ENCODE measurements at regions not wholly inside any gene's neighbourhood (a gene's known extent, or its start where the extent isn't known, plus 50 kb on each side); places are given as distances from the start of the nearest gene placed in this dataset.

DNA sequence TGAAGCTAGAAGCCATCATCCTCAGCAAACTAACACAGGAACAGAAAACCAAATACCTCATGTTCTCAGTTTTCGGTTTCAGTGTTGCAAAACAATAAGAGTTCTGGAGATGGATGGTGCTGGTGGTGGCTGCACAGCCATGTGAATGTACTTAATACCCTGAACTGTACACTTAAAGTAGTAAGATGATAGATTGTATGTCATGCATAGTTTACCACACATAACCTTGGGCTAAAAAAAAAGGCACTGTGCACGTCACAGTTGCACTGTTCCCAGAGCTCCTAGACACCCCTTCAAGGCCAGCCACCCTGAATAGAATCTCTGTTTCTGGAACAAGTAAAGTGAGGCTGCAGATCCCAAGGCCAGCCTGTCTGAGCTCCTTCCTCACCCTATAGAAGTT lies 243.3 kb upstream of the IGF1R start:
- H2AFZ ChIP-seq (ENCODE audit: low read depth, low read length, severe bottlenecking): no peak overlapping the region

DNA sequence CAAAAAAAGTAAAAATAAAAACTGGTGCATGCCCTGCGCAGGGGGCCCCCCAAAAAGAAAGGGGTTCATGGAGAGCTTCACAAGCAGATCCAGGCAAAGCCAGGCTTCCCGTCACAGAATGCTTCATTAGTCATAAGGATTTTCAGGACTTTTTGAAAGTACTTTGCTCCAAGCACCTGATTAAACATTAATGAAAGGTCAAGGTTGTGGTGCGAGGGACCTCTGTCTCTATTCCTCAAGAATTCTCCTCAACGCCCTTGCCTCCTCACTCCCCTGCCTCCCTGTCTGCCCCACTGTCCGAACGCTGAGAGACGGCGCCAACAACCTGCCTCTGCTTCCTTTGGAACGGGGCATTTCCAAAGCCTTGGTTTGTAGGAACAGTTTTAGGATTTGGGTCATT lies 240.1 kb upstream of the IGF1R start:
- Histone ChIP-seq H3K4me3 (ENCODE audit: insufficient read depth, low read length, poor library complexity, severe bottlenecking) (no peak overlapping the region), H4K20me1 (ENCODE audit: low read depth, low read length) (no peaks in the 10 kb centered on the region), H3K4me2 (ENCODE audit: low read depth, low read length, poor library complexity, severe bottlenecking) (no peak overlapping the region), H3K9me2 (replicated peaks; ENCODE audit: insufficient read depth, low read length) (no peaks in the 10 kb centered on the region), H3K79me2 (ENCODE audit: insufficient read depth, low read length) (no peaks in the 10 kb centered on the region), H3K27me3 (ENCODE audit: low read length) (no peaks in the 10 kb centered on the region), H3K27ac (ENCODE audit: low read depth, low read length) (no peak overlapping the region), H3F3A (ENCODE audit: insufficient read depth) (no peaks in the 10 kb centered on the region), H3K9me3 (ENCODE audit: insufficient read depth, low read length) (no peaks in the 10 kb centered on the region), H3K9ac (ENCODE audit: low read length) (no peak overlapping the region), H2AFZ (ENCODE audit: low read depth, low read length, severe bottlenecking) (no peak overlapping the region), H3K36me3 (ENCODE audit: low read length) (no peaks in the 10 kb centered on the region)
- TF ChIP-seq, protein P1, sequence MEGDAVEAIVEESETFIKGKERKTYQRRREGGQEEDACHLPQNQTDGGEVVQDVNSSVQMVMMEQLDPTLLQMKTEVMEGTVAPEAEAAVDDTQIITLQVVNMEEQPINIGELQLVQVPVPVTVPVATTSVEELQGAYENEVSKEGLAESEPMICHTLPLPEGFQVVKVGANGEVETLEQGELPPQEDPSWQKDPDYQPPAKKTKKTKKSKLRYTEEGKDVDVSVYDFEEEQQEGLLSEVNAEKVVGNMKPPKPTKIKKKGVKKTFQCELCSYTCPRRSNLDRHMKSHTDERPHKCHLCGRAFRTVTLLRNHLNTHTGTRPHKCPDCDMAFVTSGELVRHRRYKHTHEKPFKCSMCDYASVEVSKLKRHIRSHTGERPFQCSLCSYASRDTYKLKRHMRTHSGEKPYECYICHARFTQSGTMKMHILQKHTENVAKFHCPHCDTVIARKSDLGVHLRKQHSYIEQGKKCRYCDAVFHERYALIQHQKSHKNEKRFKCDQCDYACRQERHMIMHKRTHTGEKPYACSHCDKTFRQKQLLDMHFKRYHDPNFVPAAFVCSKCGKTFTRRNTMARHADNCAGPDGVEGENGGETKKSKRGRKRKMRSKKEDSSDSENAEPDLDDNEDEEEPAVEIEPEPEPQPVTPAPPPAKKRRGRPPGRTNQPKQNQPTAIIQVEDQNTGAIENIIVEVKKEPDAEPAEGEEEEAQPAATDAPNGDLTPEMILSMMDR (IDR thresholded peaks at IDR 0.05; ENCODE audit: insufficient read depth, low read length, poor library complexity, severe bottlenecking): no peak
- TF ChIP-seq EZH2phosphoT487 (conservative IDR thresholded peaks at IDR 0.05; ENCODE audit: low read length): no peak

More for the DNA sequence above, 243.3 kb upstream of the IGF1R start:
- Histone ChIP-seq H3K9ac (ENCODE audit: low read length) (no peak overlapping the region), H3F3A (ENCODE audit: insufficient read depth) (no peaks in the 10 kb centered on the region), H3K36me3 (ENCODE audit: low read length) (no peaks in the 10 kb centered on the region), H3K9me2 (replicated peaks; ENCODE audit: insufficient read depth, low read length) (no peaks in the 10 kb centered on the region), H3K4me2 (ENCODE audit: low read depth, low read length, poor library complexity, severe bottlenecking) (no peak overlapping the region), H4K20me1 (ENCODE audit: low read depth, low read length) (no peaks in the 10 kb centered on the region), H3K79me2 (ENCODE audit: insufficient read depth, low read length) (no peaks in the 10 kb centered on the region), H3K4me3 (ENCODE audit: insufficient read depth, low read length, poor library complexity, severe bottlenecking) (no peak overlapping the region), H3K27ac (ENCODE audit: low read depth, low read length) (no peak overlapping the region), H3K27me3 (ENCODE audit: low read length) (no peaks in the 10 kb centered on the region), H3K9me3 (ENCODE audit: insufficient read depth, low read length) (no peaks in the 10 kb centered on the region)
- TF ChIP-seq EZH2phosphoT487 (conservative IDR thresholded peaks at IDR 0.05; ENCODE audit: low read length): no peak
- TF ChIP-seq, protein P1 (IDR thresholded peaks at IDR 0.05; ENCODE audit: insufficient read depth, low read length, poor library complexity, severe bottlenecking): no peak

DNA sequence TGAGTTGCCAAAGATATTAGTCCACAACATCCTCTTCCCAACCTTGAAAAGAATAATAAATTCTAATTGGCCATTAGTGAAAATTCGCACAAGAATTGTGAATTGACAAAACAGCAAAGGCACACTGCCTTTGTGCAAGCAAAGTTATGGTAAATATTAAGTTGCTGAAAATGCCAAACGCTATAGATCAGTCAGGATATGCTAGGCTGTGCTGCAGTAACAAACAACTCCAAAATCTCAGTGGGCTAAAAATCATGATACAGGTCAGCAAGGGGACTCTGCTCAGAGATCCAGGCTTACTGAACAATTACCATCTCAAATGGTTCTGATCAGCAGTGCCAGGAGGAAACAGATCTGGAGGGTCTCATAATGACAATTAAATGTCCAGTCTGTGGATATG lies 238.0 kb upstream of the IGF1R start:
- Histone ChIP-seq H3K27ac (ENCODE audit: low read depth, low read length) (no peak overlapping the region), H3K9me3 (ENCODE audit: insufficient read depth, low read length) (no peaks in the 10 kb centered on the region), H3F3A (ENCODE audit: insufficient read depth) (no peaks in the 10 kb centered on the region), H3K79me2 (ENCODE audit: insufficient read depth, low read length) (no peaks in the 10 kb centered on the region), H3K9ac (ENCODE audit: low read length) (no peak overlapping the region), H3K36me3 (ENCODE audit: low read length) (no peaks in the 10 kb centered on the region), H3K4me3 (ENCODE audit: insufficient read depth, low read length, poor library complexity, severe bottlenecking) (no peak overlapping the region), H3K4me2 (ENCODE audit: low read depth, low read length, poor library complexity, severe bottlenecking) (no peak overlapping the region), H2AFZ (ENCODE audit: low read depth, low read length, severe bottlenecking) (no peak overlapping the region), H3K27me3 (ENCODE audit: low read length) (no peaks in the 10 kb centered on the region), H3K9me2 (replicated peaks; ENCODE audit: insufficient read depth, low read length) (no peaks in the 10 kb centered on the region), H4K20me1 (ENCODE audit: low read depth, low read length) (no peaks in the 10 kb centered on the region)
- TF ChIP-seq, protein P1 (IDR thresholded peaks at IDR 0.05; ENCODE audit: insufficient read depth, low read length, poor library complexity, severe bottlenecking): no peak
- TF ChIP-seq EZH2phosphoT487 (conservative IDR thresholded peaks at IDR 0.05; ENCODE audit: low read length): no peak
